HG03571 (cell line): ENCODE measurements at regions not wholly inside any gene's neighbourhood (a gene's known extent, or its start where the extent isn't known, plus 50 kb on each side); places are given as distances from the start of the nearest gene placed in this dataset.

Experiments
- ATAC-seq: cut with Tn5 transposase; IDR thresholded peaks from one replicate; pipeline ENCODE4 v1.9.1; 2021; ENCODE audit not compliant: unreplicated experiment

- no peak for ATAC-seq
Measured at GRCh38 chr6:25061289-25061936, 125.7 kb upstream of the RIPOR2 start.

GRCh38 chr6:25062070-25062811, 126.5 kb upstream of the RIPOR2 start:
- ATAC-seq, result no peak

GRCh38 chr6:25064006-25064405, 128.2 kb upstream of the RIPOR2 start:
- no peak for ATAC-seq

GRCh38 chr6:25065666-25066065, 129.9 kb upstream of the RIPOR2 start:
- no peak for ATAC-seq

- ATAC-seq, result no peak
Measured at GRCh38 chr6:25066593-25066992, 130.8 kb upstream of the RIPOR2 start.

GRCh38 chr6:25068866-25069265, 133.1 kb upstream of the RIPOR2 start:
- ATAC-seq, result no peak

- ATAC-seq, result peak; percentile 89
Measured at GRCh38 chr6:25070547-25071366, 135.0 kb upstream of the RIPOR2 start.

- no peak for ATAC-seq
Measured at GRCh38 chr6:25078141-25078540, 142.4 kb upstream of the RIPOR2 start.

GRCh38 chr6:25083784-25084507, 148.2 kb upstream of the RIPOR2 start:
- ATAC-seq, result no peak

GRCh38 chr6:25084508-25084833, 148.7 kb upstream of the RIPOR2 start:
- ATAC-seq, result no peak

- ATAC-seq, result no peak
Measured at GRCh38 chr6:25085756-25086155, 150.0 kb upstream of the RIPOR2 start.

GRCh38 chr6:25086500-25087091, 150.8 kb upstream of the RIPOR2 start:
- ATAC-seq, result no peak

GRCh38 chr6:25088513-25088912, 152.8 kb upstream of the RIPOR2 start:
- ATAC-seq, result no peak

GRCh38 chr6:25089442-25089841, 153.7 kb upstream of the RIPOR2 start:
- no peak for ATAC-seq

GRCh38 chr6:25094726-25095125, 159.0 kb upstream of the RIPOR2 start:
- ATAC-seq, result no peak

- no peak for ATAC-seq
Measured at GRCh38 chr6:25100288-25100687, 164.5 kb upstream of the RIPOR2 start.

- peak; percentile 93 for ATAC-seq
Measured at GRCh38 chr6:25103603-25104002, 167.8 kb upstream of the RIPOR2 start.

- no peak for ATAC-seq
Measured at GRCh38 chr6:25105070-25105925, 169.5 kb upstream of the RIPOR2 start.

- no peak for ATAC-seq
Measured at GRCh38 chr6:25107218-25107617, 171.5 kb upstream of the RIPOR2 start.

- no peak for ATAC-seq
Measured at GRCh38 chr6:25111782-25112181, 167.4 kb upstream of the CARMIL1 start.
